Trophoblast cell (in vitro differentiated cells and primary cell): ENCODE measurements at regions not wholly inside any gene's neighbourhood (a gene's known extent, or its start where the extent isn't known, plus 50 kb on each side); places are given as distances from the start of the nearest gene placed in this dataset.

Experiments used
- DNase-seq, 2 donors: peaks; one replicate each; pipeline ENCODE4 v3.0.0-alpha.2; 2016
- H2AFZ ChIP-seq: 2 replicates; pipeline ENCODE4 v1.6.1; 2013; ENCODE audit warnings: low read length, moderate library complexity, mild to moderate bottlenecking; ENCODE audit not compliant: insufficient read depth, poor library complexity
- H2AK5ac ChIP-seq: 2 replicates; pipeline ENCODE4 v1.6.1; 2013; ENCODE audit warnings: mild to moderate bottlenecking, low read length
- H2BK120ac ChIP-seq: 2 replicates; pipeline ENCODE4 v1.6.1; 2013; ENCODE audit warnings: low read length, mild to moderate bottlenecking, moderate library complexity; ENCODE audit not compliant: insufficient read depth, poor library complexity
- H2BK12ac ChIP-seq: 2 replicates; pipeline ENCODE4 v1.6.1; 2013; ENCODE audit warnings: mild to moderate bottlenecking, low read length, moderate library complexity
- H2BK5ac ChIP-seq: 2 replicates; pipeline ENCODE4 v1.6.1; 2013; ENCODE audit warnings: low read length, low read depth, moderate library complexity, mild to moderate bottlenecking; ENCODE audit not compliant: poor library complexity
- H3K14ac ChIP-seq: 2 replicates; pipeline ENCODE4 v1.6.1; 2013; ENCODE audit warnings: mild to moderate bottlenecking, low read length
- H3K18ac ChIP-seq: 2 replicates; pipeline ENCODE4 v1.6.1; 2013; ENCODE audit warnings: mild to moderate bottlenecking, low read length
- H3K23ac ChIP-seq: 2 replicates; pipeline ENCODE4 v1.6.1; 2013; ENCODE audit warnings: low read length
- H3K27ac ChIP-seq: 2 replicates; pipeline ENCODE4 v1.5.1; 2013; ENCODE audit warnings: low read depth, mild to moderate bottlenecking, inconsistent platforms, low read length, moderate library complexity
- H3K27me3 ChIP-seq: 2 replicates; pipeline ENCODE4 v1.6.1; 2013; ENCODE audit warnings: inconsistent platforms, mild to moderate bottlenecking, low read length, moderate library complexity; ENCODE audit not compliant: insufficient read depth
- H3K36me3 ChIP-seq, 2 experiments: 1 replicate in 1 of 2; 2 replicates in 1 of 2; pipeline ENCODE4 v1.6.1; 2013; ENCODE audit warnings: low read length in 2 of 2, mild to moderate bottlenecking in 2 of 2, moderate library complexity in 1 of 2; ENCODE audit not compliant: insufficient read depth in 2 of 2, control insufficient read depth in 1 of 2
- H3K4ac ChIP-seq: 2 replicates; pipeline ENCODE4 v1.6.1; 2013; ENCODE audit warnings: low read depth, mild to moderate bottlenecking, low read length, moderate library complexity
- H3K4me1 ChIP-seq, 2 experiments: 1 replicate in 1 of 2; 2 replicates in 1 of 2; pipeline ENCODE4 v1.6.1; 2013; ENCODE audit warnings: low read length in 2 of 2, mild to moderate bottlenecking in 2 of 2, moderate library complexity in 1 of 2; ENCODE audit not compliant: insufficient read depth in 2 of 2, control insufficient read depth in 1 of 2
- H3K4me2 ChIP-seq: 2 replicates; pipeline ENCODE4 v1.6.1; 2013; ENCODE audit warnings: inconsistent platforms, mild to moderate bottlenecking, low read length, moderate library complexity
- H3K4me3 ChIP-seq: 2 replicates; pipeline ENCODE4 v1.5.1; 2013; ENCODE audit warnings: mild to moderate bottlenecking, low read depth, low read length, inconsistent platforms
- H3K79me1 ChIP-seq: one replicate; pipeline ENCODE4 v1.6.1; 2013; ENCODE audit warnings: low read length
- H3K79me2 ChIP-seq: 2 replicates; pipeline ENCODE4 v1.6.1; 2013; ENCODE audit warnings: low read length, mild to moderate bottlenecking; ENCODE audit not compliant: control insufficient read depth, insufficient read depth, poor library complexity
- H3K9ac ChIP-seq: 2 replicates; pipeline ENCODE4 v1.6.1; 2013; ENCODE audit warnings: mild to moderate bottlenecking, low read length
- H3K9me3 ChIP-seq: 2 replicates; pipeline ENCODE4 v1.6.1; 2013; ENCODE audit warnings: low read depth, mild to moderate bottlenecking, control low read depth, inconsistent platforms, low read length; ENCODE audit not compliant: insufficient read depth
- H4K12ac ChIP-seq: 2 replicates; pipeline ENCODE4 v1.6.1; 2013; ENCODE audit warnings: low read depth, mild to moderate bottlenecking, low read length, moderate library complexity
- H4K8ac ChIP-seq: 2 replicates; pipeline ENCODE4 v1.6.1; 2013; ENCODE audit warnings: low read depth, mild to moderate bottlenecking, low read length, moderate library complexity
- H4K91ac ChIP-seq: one replicate; pipeline ENCODE4 v1.6.1; 2013; ENCODE audit warnings: low read depth, mild to moderate bottlenecking, low read length, moderate library complexity
- WGBS: extraction: QIAGEN DNeasy Blood & Tissue Kit; methylation state at CpG from one replicate; pipeline ENCODE4 v1.1.7; 2013; ENCODE audit warnings: missing lambda C conversion rate; ENCODE audit not compliant: insufficient read length, insufficient coverage; ENCODE audit errors: extremely low coverage; 5-methylcytosine and 5-hydroxymethylcytosine counted together

- Histone ChIP-seq H2BK120ac (no peak overlapping the region), H4K8ac (no peak overlapping the region), H3K23ac (no peak overlapping the region), H3K9me3 (peaks cover 5% of the 10 kb centered on the region), H3K14ac (no peak overlapping the region), H3K79me1 (no peaks in the 10 kb centered on the region), H3K4ac (no peak overlapping the region), H3K27me3 (no peaks in the 10 kb centered on the region), H3K36me3 (no peaks in the 10 kb centered on the region), H3K4me3 (no peak overlapping the region), H3K27ac (no peak overlapping the region), H3K4me2 (no peak overlapping the region), H3K18ac (no peak overlapping the region), H3K4me1 (no peaks in the 10 kb centered on the region), H3K79me2 (no peaks in the 10 kb centered on the region), H2BK5ac (no peak overlapping the region), H2AK5ac (no peak overlapping the region), H4K12ac (no peak overlapping the region), H2BK12ac (no peak overlapping the region), H3K9ac (no peak overlapping the region), H2AFZ (no peak overlapping the region), H4K91ac (no peak overlapping the region)
- DNase-seq = no peak
Measured at GRCh38 chr5:74225587-74225986, 414.9 kb downstream of the ENC1 start.

GRCh38 chr5:74224331-74224730 lies 416.2 kb downstream of the ENC1 start:
- Histone ChIP-seq H2BK120ac (no peak overlapping the region), H3K4me2 (no peak overlapping the region)

GRCh38 chr5:74222806-74223205 lies 417.7 kb downstream of the ENC1 start:
- H2AK5ac ChIP-seq = no peak overlapping the region
- H2BK120ac ChIP-seq = no peak overlapping the region
- no peak overlapping the region for H3K18ac ChIP-seq
- H3K4me3 ChIP-seq = no peak overlapping the region
- H3K9me3 ChIP-seq = peaks cover 5% of the 10 kb centered on the region
- no peak overlapping the region for H2BK5ac ChIP-seq
- H3K4me2 ChIP-seq = no peak overlapping the region
- DNase-seq = no peak
- H3K79me2 ChIP-seq = no peaks in the 10 kb centered on the region
- H3K4ac ChIP-seq = no peak overlapping the region
- H4K12ac ChIP-seq = no peak overlapping the region
- no peaks in the 10 kb centered on the region for H3K36me3 ChIP-seq
- H3K14ac ChIP-seq = no peak overlapping the region
- H3K9ac ChIP-seq = no peak overlapping the region
- no peaks in the 10 kb centered on the region for H3K79me1 ChIP-seq
- no peak overlapping the region for H2AFZ ChIP-seq
- H2BK12ac ChIP-seq = no peak overlapping the region
- H3K4me1 ChIP-seq = no peaks in the 10 kb centered on the region
- WGBS = no CpG with 5 or more reads among the region's 1 CpG
- no peak overlapping the region for H4K8ac ChIP-seq
- no peak overlapping the region for H3K27ac ChIP-seq
- no peak overlapping the region for H3K23ac ChIP-seq
- H4K91ac ChIP-seq = no peak overlapping the region
- no peaks in the 10 kb centered on the region for H3K27me3 ChIP-seq

More at GRCh38 chr5:74224331-74224730, 416.2 kb downstream of the ENC1 start:
- Histone ChIP-seq H4K8ac (no peak overlapping the region), H2BK5ac (no peak overlapping the region), H3K79me2 (no peaks in the 10 kb centered on the region), H3K4ac (no peak overlapping the region), H2AK5ac (no peak overlapping the region), H2BK12ac (no peak overlapping the region), H3K27ac (no peak overlapping the region), H3K79me1 (no peaks in the 10 kb centered on the region), H3K36me3 (no peaks in the 10 kb centered on the region), H4K12ac (no peak overlapping the region), H3K18ac (no peak overlapping the region), H2AFZ (no peak overlapping the region), H3K9me3 (peaks cover 5% of the 10 kb centered on the region), H3K4me1 (no peaks in the 10 kb centered on the region), H3K9ac (no peak overlapping the region), H3K14ac (no peak overlapping the region), H3K23ac (no peak overlapping the region), H3K27me3 (no peaks in the 10 kb centered on the region), H4K91ac (no peak overlapping the region), H3K4me3 (no peak overlapping the region)
- no peak for DNase-seq

GRCh38 chr5:74221413-74221812 lies 419.1 kb downstream of the ENC1 start:
- WGBS = no CpG with 5 or more reads among the region's 5 CpGs
- no peak overlapping the region for H2AFZ ChIP-seq
- H3K4me2 ChIP-seq = no peak overlapping the region

More at GRCh38 chr5:74221413-74221812, 419.1 kb downstream of the ENC1 start:
- H3K4ac ChIP-seq = no peak overlapping the region
- peaks cover 5% of the 10 kb centered on the region for H3K9me3 ChIP-seq
- no peak overlapping the region for H2AK5ac ChIP-seq
- no peak overlapping the region for H3K4me3 ChIP-seq
- no peaks in the 10 kb centered on the region for H3K79me2 ChIP-seq
- H2BK120ac ChIP-seq = no peak overlapping the region
- no peak overlapping the region for H4K8ac ChIP-seq
- H2BK12ac ChIP-seq = no peak overlapping the region
- H4K91ac ChIP-seq = no peak overlapping the region
- no peaks in the 10 kb centered on the region for H3K27me3 ChIP-seq
- H4K12ac ChIP-seq = no peak overlapping the region
- no peak overlapping the region for H3K14ac ChIP-seq
- H3K9ac ChIP-seq = no peak overlapping the region
- no peaks in the 10 kb centered on the region for H3K36me3 ChIP-seq
- no peak overlapping the region for H2BK5ac ChIP-seq
- no peak overlapping the region for H3K27ac ChIP-seq
- no peak overlapping the region for H3K18ac ChIP-seq
- H3K79me1 ChIP-seq = no peaks in the 10 kb centered on the region
- no peaks in the 10 kb centered on the region for H3K4me1 ChIP-seq
- H3K23ac ChIP-seq = no peak overlapping the region
- no peak for DNase-seq
